ENCODE measurements at regions not wholly inside any gene's neighbourhood (a gene's known extent, or its start where the extent isn't known, plus 50 kb on each side); places are given as distances from the start of the nearest gene placed in this dataset.

GRCh38 chr1:88612292-88612691, 71.8 kb upstream of the PKN2 start:
- Histone ChIP-seq H3K9ac (ENCODE audit: low read depth in 1 of 2, low read length in 2 of 2) (no peak overlapping the region), H3K27ac (ENCODE audit: low read depth in 1 of 2, low read length in 2 of 2) (no peak overlapping the region), H3K36me3 (ENCODE audit: control insufficient read depth in 4 of 4, insufficient read depth in 3 of 4, low read depth in 1 of 4, low read length in 3 of 4) (no peaks in the 10 kb centered on the region), H3K9me3 (ENCODE audit: control insufficient read depth in 4 of 4, low read length in 3 of 4) (no peaks in the 10 kb centered on the region), H3K4me3 (ENCODE audit: low read depth in 1 of 3, low read length in 3 of 3) (no peak overlapping the region), H3K27me3 (ENCODE audit: control insufficient read depth in 4 of 4, insufficient read depth in 4 of 4, low read length in 3 of 4) (no peaks in the 10 kb centered on the region), H3K4me1 (ENCODE audit: control insufficient read depth in 4 of 4, insufficient read depth in 4 of 4, low read length in 3 of 4) (peaks cover 0 to 3% (median 1%) of the 10 kb centered on the region in 4 donors)
- no peak for TF ChIP-seq YY1 (IDR thresholded peaks at IDR 0.05)
- no peak for TF ChIP-seq RAD21 (IDR thresholded peaks at IDR 0.05)
- no peak for TF ChIP-seq SP1 (IDR thresholded peaks at IDR 0.05)
- no peak for TF ChIP-seq HNF4G (IDR thresholded peaks at IDR 0.05)
- TF ChIP-seq REST (IDR thresholded peaks at IDR 0.05) = no peak
- TF ChIP-seq NR2F2 (IDR thresholded peaks at IDR 0.05) = no peak
- TF ChIP-seq TAF1 (conservative IDR thresholded peaks at IDR 0.05) = no peak
- no peak for TF ChIP-seq ATF3 (IDR thresholded peaks at IDR 0.05)
- no peak for TF ChIP-seq EGR1 (IDR thresholded peaks at IDR 0.05; ENCODE audit: low read depth in 2 of 2)
- TF ChIP-seq MAX (IDR thresholded peaks at IDR 0.05) = no peak
- no peak for TF ChIP-seq JUND (IDR thresholded peaks at IDR 0.05)
- WGBS = 69% methylated on average over 2 of the region's 2 CpGs
- no peak for DNase-seq (ENCODE audit: low spot score)

- Histone ChIP-seq H3K4me1 (ENCODE audit: control insufficient read depth in 4 of 4, insufficient read depth in 4 of 4, low read length in 3 of 4) (peaks cover 0 to 3% (median 1%) of the 10 kb centered on the region in 4 donors), H3K9me3 (ENCODE audit: control insufficient read depth in 4 of 4, low read length in 3 of 4) (peaks cover 0 to 4% (median 0%) of the 10 kb centered on the region in 4 donors), H3K9ac (ENCODE audit: low read depth in 1 of 2, low read length in 2 of 2) (no peak overlapping the region), H3K27me3 (ENCODE audit: control insufficient read depth in 4 of 4, insufficient read depth in 4 of 4, low read length in 3 of 4) (no peaks in the 10 kb centered on the region), H3K4me3 (ENCODE audit: low read depth in 1 of 3, low read length in 3 of 3) (no peak overlapping the region), H3K36me3 (ENCODE audit: control insufficient read depth in 4 of 4, insufficient read depth in 3 of 4, low read depth in 1 of 4, low read length in 3 of 4) (no peaks in the 10 kb centered on the region), H3K27ac (ENCODE audit: low read depth in 1 of 2, low read length in 2 of 2) (no peak overlapping the region)
- TF ChIP-seq ZBTB33 (IDR thresholded peaks at IDR 0.05) (no peak), SP1 (IDR thresholded peaks at IDR 0.05) (no peak), RXRA (IDR thresholded peaks at IDR 0.05) (no peak), MAX (IDR thresholded peaks at IDR 0.05) (no peak)
- WGBS = 88% methylated on average over 6 of the region's 6 CpGs
- no peak for DNase-seq (ENCODE audit: low spot score)
Observed at GRCh38 chr1:88612773-88613172, 71.3 kb upstream of the PKN2 start.

- no peaks in the 10 kb centered on the region for H3K27me3 ChIP-seq (ENCODE audit: control insufficient read depth in 4 of 4, insufficient read depth in 4 of 4, low read length in 3 of 4)
- no peaks in the 10 kb centered on the region for H3K36me3 ChIP-seq (ENCODE audit: control insufficient read depth in 4 of 4, insufficient read depth in 3 of 4, low read depth in 1 of 4, low read length in 3 of 4)
- H3K4me1 ChIP-seq (ENCODE audit: control insufficient read depth in 4 of 4, insufficient read depth in 4 of 4, low read length in 3 of 4) = no peaks in the 10 kb centered on the region
- WGBS = 91% methylated on average over 2 of the region's 2 CpGs
- no peak for DNase-seq (ENCODE audit: low spot score)
- peaks cover 0 to 20% (median 10%) of the 10 kb centered on the region in 4 donors for H3K9me3 ChIP-seq (ENCODE audit: control insufficient read depth in 4 of 4, low read length in 3 of 4)
- peak overlapping the region in 1 of 3 donors; percentile 41 for H3K4me3 ChIP-seq (ENCODE audit: low read depth in 1 of 3, low read length in 3 of 3)
- no peak overlapping the region for H3K27ac ChIP-seq (ENCODE audit: low read depth in 1 of 2, low read length in 2 of 2)
- no peak overlapping the region for H3K9ac ChIP-seq (ENCODE audit: low read depth in 1 of 2, low read length in 2 of 2)
- TF ChIP-seq ZBTB33 (IDR thresholded peaks at IDR 0.05) (no peak), FOXA1 (IDR thresholded peaks at IDR 0.05) (no peak), MAX (IDR thresholded peaks at IDR 0.05) (no peak), HNF4A (conservative IDR thresholded peaks at IDR 0.05) (no peak), REST (IDR thresholded peaks at IDR 0.05) (no peak), TAF1 (conservative IDR thresholded peaks at IDR 0.05) (no peak), JUND (IDR thresholded peaks at IDR 0.05) (no peak), YY1 (IDR thresholded peaks at IDR 0.05) (no peak), SP1 (IDR thresholded peaks at IDR 0.05) (no peak), NR2F2 (IDR thresholded peaks at IDR 0.05) (no peak)
Observed at GRCh38 chr1:88618331-88618730, 65.7 kb upstream of the PKN2 start.
